OCI-LY1 (cell line): ENCODE measurements at regions not wholly inside any gene's neighbourhood (a gene's known extent, or its start where the extent isn't known, plus 50 kb on each side); places are given as distances from the start of the nearest gene placed in this dataset.

Experiments used
- H2AFZ ChIP-seq: fragments of 200-600 bp; sonication (generic), shearing (Covaris generic); 2 replicates; pipeline ENCODE4 v1.6.0; 2014; ENCODE audit warnings: antibody characterized with exemption, mild to moderate bottlenecking, low read length
- H3F3A ChIP-seq: fragments of 200-600 bp; sonication (generic), shearing (Covaris generic); 2 replicates; pipeline ENCODE4 v1.6.0; 2014; ENCODE audit warnings: mild to moderate bottlenecking, antibody characterized with exemption, low read length, moderate library complexity; ENCODE audit not compliant: insufficient read depth
- H3K27ac ChIP-seq: fragments of 200-600 bp; sonication (generic); 2 replicates; pipeline ENCODE4 v1.5.1; 2014; ENCODE audit warnings: low read length, mixed run types, mild to moderate bottlenecking, low read depth; ENCODE audit not compliant: poor library complexity, severe bottlenecking
- H3K27me3 ChIP-seq: fragments of 200-600 bp; sonication (generic); 2 replicates; pipeline ENCODE4 v1.6.0; 2014; ENCODE audit warnings: antibody characterized with exemption, mild to moderate bottlenecking, low read length, moderate library complexity; ENCODE audit not compliant: insufficient read depth
- H3K36me3 ChIP-seq: fragments of 200-600 bp; sonication (generic); 2 replicates; pipeline ENCODE4 v1.6.1; 2014; ENCODE audit warnings: mild to moderate bottlenecking, antibody characterized with exemption, low read length, moderate library complexity, mixed read lengths; ENCODE audit not compliant: insufficient read depth
- H3K4me1 ChIP-seq: fragments of 200-600 bp; sonication (generic); 2 replicates; pipeline ENCODE4 v1.5.1; 2014; ENCODE audit warnings: mild to moderate bottlenecking, low read length, moderate library complexity; ENCODE audit not compliant: insufficient read depth, severe bottlenecking
- H3K4me2 ChIP-seq: fragments of 200-600 bp; sonication (generic), shearing (Covaris generic); 2 replicates; pipeline ENCODE4 v1.6.1; 2014; ENCODE audit warnings: low read length
- H3K4me3 ChIP-seq: fragments of 200-600 bp; sonication (generic); 2 replicates; pipeline ENCODE4 v1.5.1; 2014; ENCODE audit warnings: low read length, low read depth, mild to moderate bottlenecking, mixed read lengths; ENCODE audit not compliant: poor library complexity, severe bottlenecking
- H3K79me2 ChIP-seq: fragments of 200-600 bp; shearing (Covaris generic); 2 replicates; pipeline ENCODE4 v1.6.1; 2016; ENCODE audit warnings: mixed run types, low read length, mixed read lengths; ENCODE audit not compliant: insufficient read depth
- H3K9ac ChIP-seq: fragments of 200-600 bp; sonication (generic), shearing (Covaris generic); 2 replicates; pipeline ENCODE4 v1.6.1; 2014; ENCODE audit warnings: mild to moderate bottlenecking, low read length, mixed read lengths
- H3K9me2 ChIP-seq: fragments of 200-600 bp; sonication (generic), shearing (Covaris generic); 2 replicates; pipeline ENCODE4 v1.6.1; 2014; ENCODE audit warnings: low read depth, mild to moderate bottlenecking, low read length, mixed read lengths
- H3K9me3 ChIP-seq: fragments of 200-600 bp; shearing (Covaris generic); 2 replicates; pipeline ENCODE4 v1.6.1; 2014; ENCODE audit warnings: low read length, mixed read lengths
- H4K20me1 ChIP-seq: fragments of 200-600 bp; sonication (generic), shearing (Covaris generic); 2 replicates; pipeline ENCODE4 v1.6.0; 2016; ENCODE audit warnings: mild to moderate bottlenecking, low read length; ENCODE audit not compliant: insufficient read depth
- EZH2 ChIP-seq: fragments of 200-600 bp; sonication (generic), shearing (Covaris generic); IDR thresholded peaks from 2 replicates; pipeline ENCODE4 v1.8.0; 2017; ENCODE audit warnings: borderline replicate concordance, mixed run types, mild to moderate bottlenecking, antibody characterized with exemption, low read length, moderate library complexity, mixed read lengths
- TF ChIP-seq, protein P1 (sequence below): fragments of 200-600 bp; sonication (generic), shearing (Covaris generic); IDR thresholded peaks from 2 replicates; pipeline ENCODE4 v1.5.1; 2017; ENCODE audit warnings: mild to moderate bottlenecking, antibody characterized with exemption, low read length, moderate library complexity, mixed read lengths

DNA sequence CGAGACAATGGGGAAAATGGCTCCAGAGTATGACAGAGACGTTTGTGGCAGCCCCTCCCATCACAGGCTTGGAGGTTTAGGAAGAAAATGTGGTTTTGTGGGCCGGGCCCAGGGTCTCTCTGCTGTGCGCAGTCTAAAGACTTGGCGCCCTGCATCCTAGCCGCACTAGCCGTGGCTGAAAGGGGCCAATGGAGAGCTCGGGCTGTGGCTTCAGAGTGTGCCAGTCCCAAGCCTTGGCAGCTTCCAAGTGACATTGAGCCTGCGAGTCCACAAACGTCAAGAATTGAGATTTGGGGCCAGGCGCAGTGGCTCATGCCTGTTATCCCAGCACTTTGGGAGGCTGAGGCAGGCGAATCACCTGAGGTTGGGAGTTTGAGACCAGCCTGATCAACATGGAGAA, 513.1 kb downstream of the PCDH17 start:
- H2AFZ ChIP-seq = no peak overlapping the region
- H3F3A ChIP-seq = no peaks in the 10 kb centered on the region
- no peaks in the 10 kb centered on the region for H4K20me1 ChIP-seq
- H3K4me3 ChIP-seq = no peak overlapping the region
- no peak overlapping the region for H3K4me2 ChIP-seq
- H3K9me2 ChIP-seq = no peaks in the 10 kb centered on the region
- no peak for TF ChIP-seq EZH2
- TF ChIP-seq, protein P1, sequence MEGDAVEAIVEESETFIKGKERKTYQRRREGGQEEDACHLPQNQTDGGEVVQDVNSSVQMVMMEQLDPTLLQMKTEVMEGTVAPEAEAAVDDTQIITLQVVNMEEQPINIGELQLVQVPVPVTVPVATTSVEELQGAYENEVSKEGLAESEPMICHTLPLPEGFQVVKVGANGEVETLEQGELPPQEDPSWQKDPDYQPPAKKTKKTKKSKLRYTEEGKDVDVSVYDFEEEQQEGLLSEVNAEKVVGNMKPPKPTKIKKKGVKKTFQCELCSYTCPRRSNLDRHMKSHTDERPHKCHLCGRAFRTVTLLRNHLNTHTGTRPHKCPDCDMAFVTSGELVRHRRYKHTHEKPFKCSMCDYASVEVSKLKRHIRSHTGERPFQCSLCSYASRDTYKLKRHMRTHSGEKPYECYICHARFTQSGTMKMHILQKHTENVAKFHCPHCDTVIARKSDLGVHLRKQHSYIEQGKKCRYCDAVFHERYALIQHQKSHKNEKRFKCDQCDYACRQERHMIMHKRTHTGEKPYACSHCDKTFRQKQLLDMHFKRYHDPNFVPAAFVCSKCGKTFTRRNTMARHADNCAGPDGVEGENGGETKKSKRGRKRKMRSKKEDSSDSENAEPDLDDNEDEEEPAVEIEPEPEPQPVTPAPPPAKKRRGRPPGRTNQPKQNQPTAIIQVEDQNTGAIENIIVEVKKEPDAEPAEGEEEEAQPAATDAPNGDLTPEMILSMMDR = no peak
- no peaks in the 10 kb centered on the region for H3K27me3 ChIP-seq
- H3K9me3 ChIP-seq = no peaks in the 10 kb centered on the region
- H3K27ac ChIP-seq = no peak overlapping the region
- H3K79me2 ChIP-seq = no peaks in the 10 kb centered on the region
- H3K4me1 ChIP-seq = no peaks in the 10 kb centered on the region
- H3K36me3 ChIP-seq = no peaks in the 10 kb centered on the region
- no peak overlapping the region for H3K9ac ChIP-seq

GRCh38 chr13:58151452-58151851, 519.9 kb downstream of the PCDH17 start:
- Histone ChIP-seq H3K79me2 (no peaks in the 10 kb centered on the region), H3K4me2 (no peak overlapping the region), H3F3A (no peaks in the 10 kb centered on the region), H3K27me3 (no peaks in the 10 kb centered on the region), H3K36me3 (no peaks in the 10 kb centered on the region), H4K20me1 (no peaks in the 10 kb centered on the region), H3K9ac (no peak overlapping the region), H3K4me1 (no peaks in the 10 kb centered on the region), H3K9me2 (no peaks in the 10 kb centered on the region), H3K27ac (no peak overlapping the region), H2AFZ (no peak overlapping the region), H3K4me3 (no peak overlapping the region), H3K9me3 (no peaks in the 10 kb centered on the region)
- TF ChIP-seq, protein P1 = no peak
- TF ChIP-seq EZH2 = no peak

DNA sequence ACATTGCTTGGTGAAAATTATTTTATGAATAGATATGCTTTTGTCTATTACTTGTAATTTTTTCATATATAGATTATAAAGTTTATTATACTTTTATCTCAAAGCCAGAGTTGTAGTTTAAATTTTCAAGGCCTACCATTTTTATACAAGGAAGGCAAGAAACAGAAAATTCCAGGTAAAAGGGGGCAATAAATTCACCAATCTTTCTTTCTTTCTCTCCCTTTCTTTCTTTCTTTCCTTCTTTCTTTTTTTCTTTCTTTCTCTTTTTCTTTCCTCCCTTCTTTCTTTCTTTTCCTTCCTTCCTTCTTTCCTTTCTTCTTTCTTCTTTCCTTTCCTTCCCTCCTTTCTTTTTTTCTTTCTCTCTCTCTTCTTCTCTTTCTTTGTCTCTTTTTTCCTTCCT, 529.4 kb downstream of the PCDH17 start:
- no peaks in the 10 kb centered on the region for H3K9me3 ChIP-seq
- TF ChIP-seq, protein P1 = no peak
- no peak for TF ChIP-seq EZH2
- H3K79me2 ChIP-seq = no peaks in the 10 kb centered on the region
- no peak overlapping the region for H3K27ac ChIP-seq
- no peaks in the 10 kb centered on the region for H4K20me1 ChIP-seq
- H3K4me1 ChIP-seq = no peaks in the 10 kb centered on the region
- no peaks in the 10 kb centered on the region for H3K9me2 ChIP-seq
- H2AFZ ChIP-seq = no peak overlapping the region
- H3K9ac ChIP-seq = no peak overlapping the region
- H3F3A ChIP-seq = no peaks in the 10 kb centered on the region
- no peaks in the 10 kb centered on the region for H3K27me3 ChIP-seq
- no peak overlapping the region for H3K4me3 ChIP-seq
- H3K36me3 ChIP-seq = no peaks in the 10 kb centered on the region
- H3K4me2 ChIP-seq = no peak overlapping the region
